Astrocyte of the spinal cord (primary cell): ENCODE measurements at regions not wholly inside any gene's neighbourhood (a gene's known extent, or its start where the extent isn't known, plus 50 kb on each side); places are given as distances from the start of the nearest gene placed in this dataset.

Experiments used
- DNase-seq: peaks from one replicate; pipeline ENCODE4 v3.0.0; 2011; ENCODE audit warnings: low read depth, low spot score
- H3K4me3 ChIP-seq: 2 replicates; pipeline ENCODE4 v1.5.1; 2011; ENCODE audit warnings: low read depth, mild to moderate bottlenecking, low read length, moderate library complexity
- in situ Hi-C: cut with HindIII; loops from 2 replicates; pipeline ENCODE4 v1.10.0; 2017; ENCODE audit warnings: low sequenced_read_pairs
- TF ChIP-seq, protein P1 (sequence below): IDR thresholded peaks from 2 replicates; pipeline ENCODE4 v1.5.1; 2012; ENCODE audit warnings: low read depth, mild to moderate bottlenecking, low read length, inconsistent platforms

- in situ Hi-C loops, result no loop called here
- no peak for DNase-seq
- H3K4me3 ChIP-seq, result no peak overlapping the region
- TF ChIP-seq, protein P1, sequence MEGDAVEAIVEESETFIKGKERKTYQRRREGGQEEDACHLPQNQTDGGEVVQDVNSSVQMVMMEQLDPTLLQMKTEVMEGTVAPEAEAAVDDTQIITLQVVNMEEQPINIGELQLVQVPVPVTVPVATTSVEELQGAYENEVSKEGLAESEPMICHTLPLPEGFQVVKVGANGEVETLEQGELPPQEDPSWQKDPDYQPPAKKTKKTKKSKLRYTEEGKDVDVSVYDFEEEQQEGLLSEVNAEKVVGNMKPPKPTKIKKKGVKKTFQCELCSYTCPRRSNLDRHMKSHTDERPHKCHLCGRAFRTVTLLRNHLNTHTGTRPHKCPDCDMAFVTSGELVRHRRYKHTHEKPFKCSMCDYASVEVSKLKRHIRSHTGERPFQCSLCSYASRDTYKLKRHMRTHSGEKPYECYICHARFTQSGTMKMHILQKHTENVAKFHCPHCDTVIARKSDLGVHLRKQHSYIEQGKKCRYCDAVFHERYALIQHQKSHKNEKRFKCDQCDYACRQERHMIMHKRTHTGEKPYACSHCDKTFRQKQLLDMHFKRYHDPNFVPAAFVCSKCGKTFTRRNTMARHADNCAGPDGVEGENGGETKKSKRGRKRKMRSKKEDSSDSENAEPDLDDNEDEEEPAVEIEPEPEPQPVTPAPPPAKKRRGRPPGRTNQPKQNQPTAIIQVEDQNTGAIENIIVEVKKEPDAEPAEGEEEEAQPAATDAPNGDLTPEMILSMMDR, result no peak
Measured at GRCh38 chr17:74018115-74018514, 185.4 kb upstream of the RPL38 start.

DNA sequence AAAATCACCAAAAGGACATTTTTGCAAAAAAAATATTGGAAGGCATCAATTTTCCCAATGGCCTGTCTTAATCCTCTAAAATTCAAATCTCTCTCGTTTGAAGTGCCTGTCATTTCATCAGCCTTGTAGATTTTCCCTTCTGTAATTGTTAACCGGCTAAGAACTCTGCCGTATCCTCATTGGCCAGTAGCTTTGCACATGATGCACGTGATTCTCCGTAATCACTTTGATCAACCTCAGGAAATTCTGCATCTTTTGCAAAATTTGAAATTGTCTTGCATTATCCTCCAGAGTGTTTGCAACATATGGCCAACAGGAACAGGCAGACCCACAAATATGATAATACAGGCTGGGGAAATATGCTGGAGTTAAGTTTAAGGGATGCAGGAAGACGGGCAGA is 184.2 kb upstream of the RPL38 start:
- TF ChIP-seq, protein P1, result no peak
- H3K4me3 ChIP-seq, result no peak overlapping the region
- in situ Hi-C loops, result no loop called here
- DNase-seq, result no peak

DNA sequence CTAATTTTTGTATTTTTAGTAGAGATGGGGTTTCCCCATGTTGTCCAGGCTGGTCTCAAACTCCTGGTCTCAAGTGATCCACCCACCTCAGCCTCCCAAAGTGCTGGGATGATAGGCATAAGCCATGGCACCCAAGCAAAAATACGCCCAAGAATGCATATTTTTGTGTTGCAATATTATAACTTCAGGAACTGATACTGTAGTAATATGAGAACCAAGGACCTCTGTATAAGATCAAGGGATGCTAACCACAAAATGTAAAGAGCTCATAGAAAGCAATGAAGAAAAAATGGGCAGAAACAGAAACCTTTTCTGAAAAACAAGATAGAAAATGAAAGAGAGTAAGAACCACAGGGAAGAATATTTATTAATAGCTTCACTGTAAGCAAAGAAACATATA is 183.6 kb upstream of the RPL38 start:
- in situ Hi-C loops, result no loop called here

DNA sequence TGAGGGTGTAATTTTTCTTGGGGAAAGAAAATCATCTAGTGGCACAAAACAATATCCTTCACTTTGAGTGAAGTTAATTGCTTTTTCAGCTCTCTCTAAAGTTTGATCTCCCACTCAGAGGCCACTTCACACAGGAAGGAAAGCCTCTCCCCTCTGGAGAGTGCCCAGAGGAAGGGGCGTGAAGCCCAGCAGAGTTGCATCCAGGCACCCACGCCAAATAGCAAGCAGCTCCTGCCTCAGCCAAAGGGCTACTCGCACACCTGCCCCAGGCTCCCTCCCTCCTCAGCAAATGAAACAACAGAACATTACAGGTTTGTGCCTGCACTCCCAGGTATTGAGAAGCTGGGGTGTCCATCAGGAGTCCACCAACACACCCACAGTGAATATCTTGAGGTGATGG is 183.0 kb upstream of the RPL38 start:
- DNase-seq, result no peak
- TF ChIP-seq, protein P1, result no peak
- no peak overlapping the region for H3K4me3 ChIP-seq
- in situ Hi-C loops, result no loop called here

More for the DNA sequence above, 183.6 kb upstream of the RPL38 start:
- no peak overlapping the region for H3K4me3 ChIP-seq
- DNase-seq, result no peak
- TF ChIP-seq, protein P1, result no peak

- TF ChIP-seq, protein P1, result no peak
- in situ Hi-C loops, result no loop called here
- DNase-seq, result no peak
- H3K4me3 ChIP-seq, result no peak overlapping the region
Measured at GRCh38 chr17:74024871-74025531, 178.5 kb upstream of the RPL38 start.

GRCh38 chr17:74027444-74027843 is 176.0 kb upstream of the RPL38 start:
- no peak overlapping the region for H3K4me3 ChIP-seq
- DNase-seq, result no peak
- in situ Hi-C loops, result no loop called here
- TF ChIP-seq, protein P1, result no peak
